ENCODE measurements at regions not wholly inside any gene's neighbourhood (a gene's known extent, or its start where the extent isn't known, plus 50 kb on each side); places are given as distances from the start of the nearest gene placed in this dataset.
"Not testable (repeated sequence)": the region's sequence is repeated elsewhere in the genome, so short reads cannot be mapped to it uniquely, and the experiment has no call there.

DNA sequence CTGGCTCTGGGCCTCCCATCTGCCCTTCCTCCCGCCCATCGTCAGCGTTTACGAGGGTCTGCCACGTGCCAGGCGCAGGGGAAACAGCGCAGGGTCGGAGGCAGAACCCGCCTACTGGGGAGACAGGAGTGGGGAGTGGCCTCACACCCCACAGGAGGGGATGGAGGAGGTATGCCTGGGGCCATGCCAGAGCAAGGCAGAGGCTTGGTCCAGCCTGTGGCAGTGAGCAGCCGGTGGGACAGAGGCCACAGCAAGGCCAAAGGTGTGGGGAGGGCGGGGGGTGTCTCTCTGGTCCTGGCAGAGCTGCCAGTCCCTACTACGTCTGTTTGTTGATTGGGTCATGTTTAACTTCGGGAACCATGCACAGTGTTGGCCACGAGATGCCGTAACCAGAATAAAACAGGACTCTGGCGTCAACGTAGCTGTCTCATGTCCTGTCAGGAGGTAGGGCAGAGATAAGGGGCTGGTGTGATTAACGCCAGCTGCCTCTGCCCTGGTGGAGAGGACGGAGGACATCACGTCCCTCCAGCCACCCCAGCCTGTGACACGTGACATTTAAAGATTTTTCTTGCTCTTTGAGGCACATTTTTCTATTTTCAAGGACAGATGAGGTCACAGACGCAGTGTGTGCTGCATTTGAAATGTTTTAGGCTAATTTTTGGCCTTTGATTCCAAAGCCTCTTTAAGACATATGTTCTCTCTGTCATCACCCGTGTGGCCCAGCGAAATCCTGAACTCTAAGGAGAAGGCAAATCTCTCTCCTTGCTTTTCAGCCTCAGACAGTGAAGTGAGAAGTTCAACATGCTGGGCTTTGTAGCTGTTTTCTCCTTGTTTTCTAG lies 193.3 kb downstream of the LAT start:
- peak in 1 of 2 donors; percentile 46 for DNase-seq

DNA sequence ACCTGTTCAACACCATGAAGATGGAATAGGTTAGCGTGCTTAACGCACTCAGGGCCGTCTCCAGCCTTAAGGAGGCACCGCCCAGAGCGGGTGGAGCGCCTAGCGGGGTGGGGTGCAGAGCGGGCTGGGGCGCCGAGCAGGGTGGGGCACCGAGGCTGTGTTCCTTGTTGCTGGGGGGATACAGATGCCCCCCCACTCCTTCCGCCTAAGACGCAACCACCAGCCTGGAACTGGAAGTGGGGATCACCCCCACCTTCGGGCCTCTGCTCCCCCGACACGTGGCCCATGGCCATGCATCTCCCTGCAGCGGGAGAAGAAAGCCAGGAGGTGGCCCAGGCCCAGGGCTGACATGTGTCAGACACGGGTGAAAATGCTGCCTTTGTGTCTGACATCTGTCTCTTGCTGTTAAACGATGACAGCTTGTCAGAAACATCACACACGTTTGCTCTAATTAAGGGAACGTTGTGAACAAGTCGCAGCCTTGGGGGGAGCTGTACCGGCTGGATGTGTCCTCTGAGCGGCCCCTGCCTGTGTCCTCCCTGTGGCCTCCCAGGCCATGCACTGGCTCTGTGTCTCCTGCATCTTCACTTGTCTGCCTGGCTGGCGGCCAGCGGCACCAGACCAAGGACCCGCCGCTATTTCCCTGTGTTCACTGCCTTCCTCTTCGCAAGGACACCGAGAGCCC lies 192.5 kb downstream of the LAT start:
- DNase-seq, result not testable (repeated sequence)

DNA sequence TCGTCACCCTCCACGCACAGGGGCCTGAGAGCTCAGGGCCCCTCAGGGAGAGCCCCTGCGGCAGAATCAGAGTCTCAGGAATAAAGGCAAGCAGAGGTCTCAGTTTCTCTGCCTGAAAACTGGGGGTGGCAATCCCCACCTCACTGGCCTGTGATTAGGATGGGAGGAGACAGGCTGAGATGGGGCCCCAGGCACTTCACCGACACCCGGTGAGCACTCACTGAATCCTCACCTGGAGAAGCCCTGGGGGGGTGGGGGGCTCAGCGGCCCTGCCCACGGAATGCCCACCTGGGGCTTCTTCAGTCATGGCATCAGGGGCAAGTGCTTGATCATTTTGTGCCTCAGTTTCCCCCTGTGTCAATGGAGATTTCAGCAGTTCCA lies 192.0 kb downstream of the LAT start:
- not testable (repeated sequence) for DNase-seq

DNA sequence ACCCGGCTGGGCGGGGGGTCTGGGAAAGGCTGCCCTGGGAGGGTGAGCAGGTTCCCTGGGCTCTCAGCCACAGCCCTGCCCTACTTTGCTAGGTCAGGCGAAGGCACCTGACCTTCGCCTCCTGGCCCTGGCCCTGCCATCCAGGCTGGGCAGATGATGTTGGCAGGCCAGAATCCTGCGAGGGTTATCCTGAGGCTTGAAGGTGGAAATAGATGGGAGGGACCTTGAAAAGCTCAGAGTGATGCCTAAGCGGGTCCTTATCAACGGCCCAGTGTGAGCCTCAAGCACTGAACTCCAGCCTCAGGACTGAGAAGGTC lies 191.3 kb downstream of the LAT start:
- not testable (repeated sequence) for DNase-seq

DNA sequence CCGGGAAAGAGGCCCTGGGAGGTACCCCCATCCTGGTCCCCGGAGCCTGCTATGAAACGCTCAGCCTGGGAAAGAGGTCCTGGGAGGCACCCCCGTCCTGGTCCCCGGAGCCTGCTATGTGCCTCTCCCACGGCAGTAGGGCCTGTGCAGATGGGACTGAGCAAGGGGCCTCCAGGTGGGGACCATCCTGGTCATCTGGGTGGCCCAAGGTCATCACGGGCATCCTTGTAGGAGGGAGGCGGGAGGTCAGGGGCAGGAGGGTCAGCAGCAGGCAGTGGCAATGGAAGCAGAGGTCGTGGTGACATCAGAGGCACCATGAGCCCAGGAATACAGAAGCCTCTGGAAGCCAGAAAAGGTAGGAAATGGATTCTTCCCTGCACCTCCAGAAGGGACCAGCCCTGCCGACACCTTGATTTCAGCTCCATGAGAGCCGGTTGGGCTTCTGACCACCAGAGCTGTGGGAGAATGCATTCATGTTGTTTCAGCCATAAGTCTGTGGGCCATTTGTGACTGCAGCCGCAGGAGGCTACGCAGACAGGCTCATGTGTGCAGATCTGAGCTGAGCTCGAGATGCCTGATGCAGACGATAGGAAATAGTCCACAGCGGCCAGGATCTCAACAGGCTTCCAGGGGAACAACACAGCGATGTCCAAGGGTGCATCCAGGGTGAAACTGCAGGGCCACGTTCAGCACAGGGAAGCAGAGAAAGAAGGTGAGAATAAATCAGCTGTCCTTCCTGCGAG lies 190.7 kb downstream of the LAT start:
- not testable (repeated sequence) for DNase-seq

DNA sequence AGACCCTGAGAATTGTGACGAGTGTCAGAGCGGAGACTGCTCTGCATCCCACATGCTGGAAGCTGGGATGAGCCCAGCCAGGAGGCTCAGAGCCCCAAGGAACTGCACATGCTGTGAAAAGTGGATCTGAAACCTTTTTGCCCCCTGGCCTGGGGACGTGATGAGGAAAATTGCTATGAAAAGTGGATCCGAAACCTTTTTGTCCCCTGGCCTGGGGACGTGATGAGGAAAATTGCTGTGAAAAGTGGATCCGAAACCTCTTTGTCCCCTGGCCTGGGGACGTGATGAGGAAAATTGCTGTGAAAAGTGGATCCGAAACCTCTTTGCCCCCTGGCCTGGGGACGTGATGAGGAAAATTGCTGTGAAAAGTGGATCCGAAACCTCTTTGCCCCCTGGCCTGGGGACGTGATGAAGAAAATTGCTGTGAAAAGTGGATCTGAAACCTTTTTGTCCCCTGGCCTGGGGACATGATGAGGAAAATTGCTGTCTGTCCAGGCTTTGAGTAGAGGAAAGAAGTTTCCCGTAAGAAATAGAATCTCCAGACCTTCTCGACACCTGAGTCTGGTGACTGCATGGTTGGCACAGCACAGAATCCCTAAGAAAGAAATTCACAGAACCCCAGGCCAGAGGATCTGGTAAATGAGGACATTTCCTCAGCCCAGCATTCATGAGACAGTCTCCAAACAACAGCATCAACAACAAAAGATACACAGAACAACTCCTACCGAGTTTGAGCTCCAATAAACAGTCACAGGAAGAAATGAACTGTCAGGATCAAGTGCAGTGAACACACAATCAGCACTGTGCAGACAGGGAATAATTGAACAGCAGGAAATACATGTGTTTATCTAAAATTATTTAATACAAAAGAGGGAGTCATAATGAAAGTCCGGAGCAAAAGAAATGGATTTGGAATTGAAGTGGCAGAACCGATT lies 188.8 kb downstream of the LAT start:
- DNase-seq, result peak; percentile 31 to 44

DNA sequence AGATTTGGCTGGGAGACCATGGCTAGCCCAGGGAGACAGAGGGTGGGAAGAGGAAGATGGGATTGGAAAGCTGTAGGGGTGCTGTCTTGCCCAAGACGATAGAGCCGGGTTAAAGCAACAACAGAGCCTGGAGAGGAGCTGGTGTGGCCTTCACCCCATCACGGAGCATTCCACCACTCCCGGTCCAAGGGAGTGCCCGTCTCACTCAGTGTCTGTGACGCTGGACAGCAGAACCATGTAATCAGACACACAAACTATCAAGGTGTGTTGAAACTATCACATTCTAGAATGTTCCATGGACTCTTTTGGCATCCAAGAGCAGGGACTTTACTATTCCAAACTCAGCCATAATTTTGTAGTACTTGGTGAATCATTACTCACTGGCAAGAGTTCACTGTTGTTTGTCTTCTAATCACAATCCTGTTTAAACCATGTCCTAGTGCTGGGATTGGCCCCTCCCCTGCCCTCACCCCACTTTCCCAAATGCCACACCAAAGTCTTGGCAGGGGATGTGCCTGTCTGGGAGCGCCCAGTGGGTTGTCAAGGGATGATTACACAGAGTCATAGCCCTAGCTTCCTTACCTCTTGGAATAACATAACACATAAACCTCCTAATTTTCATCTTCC lies 187.4 kb downstream of the LAT start:
- not testable (repeated sequence) for DNase-seq

DNA sequence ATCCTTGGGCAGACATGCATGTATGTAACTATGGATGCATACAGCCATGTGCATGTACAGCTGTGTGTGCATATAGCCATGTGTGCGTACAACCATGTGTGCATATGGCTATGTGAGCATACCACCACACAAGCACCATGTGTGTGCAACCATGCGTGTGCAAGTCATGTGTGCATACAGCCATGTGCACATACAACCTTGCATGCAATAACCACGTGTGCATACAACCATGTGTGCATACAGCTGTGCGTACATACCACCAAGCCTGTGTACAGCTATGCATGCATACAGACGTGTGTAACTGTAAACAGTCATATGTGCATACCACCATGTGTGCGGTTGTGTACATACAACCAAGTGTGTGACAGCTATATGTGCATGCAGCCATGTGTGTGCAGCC lies 186.4 kb downstream of the LAT start:
- not testable (repeated sequence) for DNase-seq

DNA sequence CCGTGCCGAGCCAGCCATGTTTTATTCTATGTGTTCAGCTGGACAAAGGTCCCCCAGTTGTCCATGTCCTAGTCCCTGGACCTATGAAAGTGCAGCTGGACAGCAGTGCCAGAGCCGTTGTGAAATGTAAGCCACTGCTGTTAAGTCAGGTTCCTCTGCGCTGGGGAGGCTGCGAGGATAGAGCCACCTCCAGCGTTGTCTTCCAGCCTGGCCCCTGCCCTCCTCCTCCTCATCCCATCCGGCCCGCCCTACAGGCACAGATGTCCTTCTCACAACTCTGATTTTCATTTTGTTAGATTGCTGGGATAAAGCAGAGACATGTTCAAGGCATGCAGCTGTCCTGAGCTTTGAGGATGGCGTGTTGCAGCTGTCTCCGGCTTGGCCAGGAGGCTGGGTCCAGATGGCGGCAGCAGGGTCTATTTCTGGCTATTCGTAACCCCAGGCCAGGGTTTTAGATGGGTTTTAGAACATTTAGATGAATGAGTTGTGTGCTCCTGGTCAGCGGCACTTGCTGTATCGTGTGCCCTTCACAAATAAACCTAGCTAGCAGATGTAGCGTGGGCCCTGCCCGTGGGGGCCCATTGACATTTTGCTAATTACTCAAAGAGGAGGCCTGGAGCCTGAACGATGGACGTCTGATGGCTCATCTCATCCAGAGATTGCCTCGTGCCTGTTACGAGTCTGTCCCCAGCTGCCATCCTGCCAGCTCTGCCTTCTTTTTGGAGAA lies 185.7 kb downstream of the LAT start:
- not testable (repeated sequence) for DNase-seq

DNA sequence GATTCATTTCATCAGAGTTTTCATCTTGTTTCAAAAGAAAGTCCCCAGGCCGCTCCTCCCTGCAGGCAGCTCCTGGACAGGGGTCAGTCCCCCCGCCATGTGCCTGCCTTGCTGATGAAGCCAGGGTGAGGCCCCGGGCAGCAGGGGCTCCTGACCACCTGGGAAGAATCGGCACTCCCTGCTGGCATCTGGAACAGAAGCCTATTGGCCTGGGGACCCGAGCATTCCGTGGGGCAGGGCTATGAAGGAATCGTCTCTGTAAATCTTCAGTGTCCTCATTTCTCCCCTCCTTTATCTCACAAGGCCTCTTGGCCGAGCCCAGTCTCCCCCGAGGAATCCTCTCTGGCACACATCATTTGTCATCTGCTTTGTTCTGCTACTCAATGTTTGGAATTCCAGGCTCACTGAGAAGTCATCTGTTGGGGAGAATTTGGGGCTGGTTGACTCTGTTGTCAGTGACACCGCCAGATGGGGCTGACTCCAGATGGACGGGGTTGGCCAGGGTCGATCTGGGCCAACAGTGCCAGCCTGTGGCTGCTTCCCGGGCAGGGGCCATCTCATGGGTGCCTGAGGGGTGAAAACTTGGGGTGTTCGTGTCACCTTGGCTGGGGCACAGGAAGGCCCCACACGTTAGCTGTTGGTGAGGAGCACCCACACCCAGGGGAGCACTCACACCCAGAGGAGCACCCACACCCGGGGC lies 184.6 kb downstream of the LAT start:
- DNase-seq, result not testable (repeated sequence)

DNA sequence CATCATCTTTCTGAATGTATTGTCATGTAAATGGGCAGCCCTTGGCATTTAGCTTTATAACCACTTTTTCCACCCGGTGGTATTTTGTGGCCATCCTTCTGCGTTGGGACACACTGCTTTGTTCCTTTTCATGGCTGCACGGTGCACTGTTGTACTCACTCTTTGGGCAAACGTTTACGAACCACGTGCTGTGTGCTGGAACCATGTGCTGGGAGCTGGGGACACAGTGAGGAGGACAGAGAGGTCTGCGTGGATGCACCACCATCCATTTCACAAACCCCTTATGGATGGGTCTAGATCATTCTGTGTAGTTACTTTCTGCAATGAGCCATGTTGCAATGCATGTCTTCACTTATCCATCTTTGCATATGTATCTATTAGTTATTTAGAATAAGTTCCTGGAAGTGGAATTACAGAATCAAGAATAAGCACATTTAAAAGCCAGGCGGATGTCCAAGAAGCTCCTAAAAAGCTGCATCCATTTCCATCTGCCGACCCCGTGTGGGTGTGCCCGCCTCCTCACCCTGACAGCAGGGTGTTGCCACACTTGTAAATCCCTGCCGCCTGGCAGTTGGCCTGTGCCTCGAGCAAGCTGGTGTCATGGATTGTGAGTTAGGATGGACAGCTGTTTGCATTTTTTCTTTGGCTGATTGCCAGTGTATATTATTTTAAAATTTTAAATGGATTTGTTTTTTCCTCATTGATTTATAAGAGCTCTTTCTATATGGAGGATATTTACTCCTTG lies 183.8 kb downstream of the LAT start:
- peak in 1 of 2 donors; percentile 35 for DNase-seq

DNA sequence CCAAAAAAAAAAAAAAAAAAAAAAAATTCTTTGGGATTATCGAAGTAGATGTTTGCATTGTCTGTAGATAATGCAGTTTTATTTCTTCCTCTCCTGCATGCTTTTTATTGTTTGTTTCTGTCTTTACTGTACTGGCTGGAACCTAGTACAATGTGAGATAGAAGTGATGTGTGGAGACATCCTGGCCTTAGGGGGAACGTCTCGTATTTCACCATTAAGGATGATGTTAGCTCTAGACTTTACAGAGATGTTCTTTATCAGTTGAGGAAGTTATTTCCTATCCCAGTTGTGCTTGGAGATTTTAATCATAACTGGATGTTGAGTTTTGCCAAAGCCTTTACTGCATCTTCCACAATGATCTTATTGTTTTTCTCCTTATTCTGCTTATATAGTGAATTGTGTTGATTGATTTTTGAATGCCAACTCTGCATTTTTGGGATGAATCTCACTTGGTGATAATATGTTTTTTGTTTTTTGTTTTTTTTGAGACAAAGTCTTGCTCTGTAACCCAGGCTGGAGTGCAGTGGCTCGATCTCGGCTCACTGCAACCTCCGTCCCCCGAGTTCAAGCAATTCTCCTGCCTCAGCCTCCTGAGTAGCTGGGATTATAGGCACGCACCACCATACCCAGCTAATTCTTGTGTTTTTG lies 179.7 kb downstream of the LAT start:
- DNase-seq, result not testable (repeated sequence)

DNA sequence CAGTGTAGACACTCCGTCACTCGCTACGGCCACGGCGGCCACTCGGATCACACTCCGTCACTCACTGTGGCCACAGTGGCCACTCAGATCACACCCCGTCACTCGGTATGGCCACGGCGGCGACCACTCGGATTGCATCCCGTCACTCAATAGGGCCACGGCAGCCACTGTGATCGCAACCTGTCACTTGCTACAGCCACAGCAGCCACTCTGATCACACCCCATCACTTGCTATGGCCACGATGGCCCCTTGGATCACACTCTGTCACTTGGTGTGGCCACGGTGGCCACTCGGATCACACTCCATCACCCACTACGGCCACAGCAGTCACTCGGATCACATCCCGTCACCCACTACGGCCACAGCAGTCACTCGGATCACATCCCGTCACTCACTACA lies 175.3 kb downstream of the LAT start:
- not testable (repeated sequence) for DNase-seq

DNA sequence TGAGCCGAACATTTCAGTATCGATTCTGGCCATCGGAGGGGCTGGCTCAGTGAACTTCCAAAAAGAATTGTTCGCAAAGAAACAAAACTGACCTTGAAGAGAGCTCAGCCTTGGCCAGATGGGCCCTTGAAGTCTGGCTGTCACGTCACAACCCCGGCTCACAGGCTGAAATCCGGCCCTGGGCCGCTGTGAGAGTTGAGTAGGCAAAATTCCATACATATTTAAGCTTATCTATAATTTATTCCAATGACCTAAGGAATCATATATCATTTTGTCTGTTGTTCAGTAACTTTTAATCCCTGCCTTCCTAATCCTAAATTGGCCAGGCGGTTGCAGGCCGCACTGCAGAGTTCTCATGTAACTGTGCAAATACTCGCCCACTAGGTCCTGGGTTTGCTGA lies 174.8 kb downstream of the LAT start:
- DNase-seq, result not testable (repeated sequence)

DNA sequence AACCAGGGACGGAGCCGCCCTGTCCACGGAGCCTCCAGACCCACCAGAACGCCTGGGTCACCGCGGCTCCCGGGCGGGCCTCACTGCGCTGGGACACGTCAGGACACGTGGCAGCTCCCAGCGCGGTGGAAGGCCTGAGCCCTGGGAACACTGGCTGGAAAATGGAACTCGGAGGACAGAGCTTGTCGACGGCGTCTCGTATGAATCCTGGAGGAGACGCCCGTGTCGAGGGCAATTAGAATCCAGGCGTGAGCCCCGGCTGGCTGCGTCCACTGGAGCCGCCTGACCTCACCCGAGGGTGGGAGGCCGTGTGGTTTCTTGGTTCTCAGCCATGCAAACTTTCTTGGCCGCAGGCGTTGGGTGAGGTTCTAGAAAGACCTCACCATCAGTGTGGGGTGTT lies 173.9 kb downstream of the LAT start:
- no peak for DNase-seq

DNA sequence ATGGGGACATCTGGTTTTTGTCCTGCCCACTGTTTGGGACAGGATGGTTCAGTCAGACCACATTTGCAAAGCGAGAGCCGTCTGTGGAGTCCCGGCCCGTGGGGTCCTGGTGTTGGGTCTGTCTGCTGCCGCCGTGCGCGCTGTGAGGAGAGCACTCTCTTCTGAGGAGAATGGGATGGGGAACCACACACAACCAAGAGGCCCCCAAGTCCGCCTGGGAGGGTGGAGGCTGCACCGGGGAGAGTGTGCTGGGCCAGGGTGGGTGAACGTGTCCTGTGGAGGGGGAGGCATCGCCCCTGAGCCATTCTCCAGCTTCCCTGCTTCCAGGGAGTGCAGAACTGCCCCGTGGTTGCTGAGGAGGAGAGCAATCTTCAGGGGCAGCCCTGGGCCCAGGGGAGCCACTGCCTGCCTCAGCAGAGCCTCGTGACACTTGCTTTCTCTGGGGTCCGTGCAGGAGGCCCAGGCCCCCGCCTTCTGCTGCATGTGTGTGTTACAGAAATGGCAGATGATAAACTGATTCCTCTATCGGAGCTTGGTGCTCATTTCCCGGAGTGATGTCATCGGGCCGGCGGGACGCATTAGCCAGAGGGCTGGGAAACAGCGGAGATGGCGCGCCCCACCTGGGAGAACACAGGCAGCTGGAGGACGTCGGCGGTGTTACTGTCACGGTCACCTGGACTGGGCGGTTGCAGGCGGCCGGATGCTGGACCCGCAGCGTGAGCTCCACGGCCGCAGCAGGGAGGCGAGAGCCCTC lies 173.4 kb downstream of the LAT start:
- DNase-seq, result not testable (repeated sequence)

DNA sequence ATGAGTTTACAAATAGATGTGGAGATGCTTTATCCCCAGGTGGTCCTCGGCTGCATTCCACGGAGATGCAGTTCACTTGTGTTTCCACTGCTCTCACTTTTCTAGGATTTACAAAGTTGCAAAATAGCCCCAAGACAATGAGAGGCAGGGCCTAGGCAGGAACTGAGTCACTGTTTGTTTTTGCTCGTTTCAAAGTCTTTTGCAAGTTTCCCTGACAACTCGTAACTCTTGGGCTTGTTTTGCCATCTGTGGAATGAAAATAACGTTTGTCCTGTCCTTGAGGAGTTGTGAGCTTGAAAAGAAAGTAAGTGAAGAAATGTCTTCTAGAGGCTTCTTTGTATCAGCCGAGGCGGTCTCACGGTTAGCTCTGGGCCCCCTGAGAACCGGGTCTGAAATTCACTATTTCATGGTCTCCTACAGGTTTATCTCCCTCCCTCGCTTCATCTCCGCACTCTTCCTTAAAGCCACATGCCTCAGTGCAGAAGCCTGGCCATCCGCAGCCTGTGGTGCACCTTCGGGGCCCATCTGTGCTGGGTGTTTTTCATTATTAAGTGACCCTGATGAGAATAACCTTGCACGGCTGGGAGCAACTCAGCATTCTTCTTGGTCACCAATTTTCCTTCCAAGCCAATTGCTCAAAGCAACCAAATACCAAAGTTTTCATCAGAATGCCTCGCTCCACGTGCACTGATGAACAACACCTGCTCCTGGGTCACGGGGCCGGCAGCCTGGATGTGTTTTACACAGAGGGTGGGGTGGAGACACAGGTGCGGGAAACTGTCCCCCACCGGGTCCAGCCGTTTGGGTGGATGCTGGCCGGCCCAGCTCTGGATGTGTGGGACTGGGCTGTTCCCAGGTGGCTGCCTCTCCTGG lies 172.4 kb downstream of the LAT start:
- DNase-seq, result peak; percentile 88 to 93

DNA sequence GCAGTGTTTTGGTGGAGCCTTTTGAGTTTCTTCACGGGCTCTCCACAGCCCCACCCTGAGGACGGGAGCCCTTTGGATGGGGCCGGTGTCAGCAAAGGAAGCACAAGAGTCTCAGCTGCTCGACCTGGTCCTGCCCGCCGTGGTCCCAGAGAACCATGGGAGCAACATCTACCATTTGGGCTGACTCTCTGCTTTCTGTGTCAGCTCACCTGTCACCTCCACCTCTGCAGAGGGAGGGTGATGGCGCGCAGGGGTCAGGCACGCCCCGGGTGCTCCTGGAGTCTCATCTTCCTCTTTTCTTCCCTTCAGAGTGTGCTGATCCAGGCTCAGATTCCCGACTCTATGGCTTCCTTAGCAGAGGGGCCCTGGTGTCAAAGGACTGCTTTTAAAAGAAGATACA lies 171.7 kb downstream of the LAT start:
- DNase-seq, result no peak
